ENCODE measurements at regions not wholly inside any gene's neighbourhood (a gene's known extent, or its start where the extent isn't known, plus 50 kb on each side); places are given as distances from the start of the nearest gene placed in this dataset.

DNA sequence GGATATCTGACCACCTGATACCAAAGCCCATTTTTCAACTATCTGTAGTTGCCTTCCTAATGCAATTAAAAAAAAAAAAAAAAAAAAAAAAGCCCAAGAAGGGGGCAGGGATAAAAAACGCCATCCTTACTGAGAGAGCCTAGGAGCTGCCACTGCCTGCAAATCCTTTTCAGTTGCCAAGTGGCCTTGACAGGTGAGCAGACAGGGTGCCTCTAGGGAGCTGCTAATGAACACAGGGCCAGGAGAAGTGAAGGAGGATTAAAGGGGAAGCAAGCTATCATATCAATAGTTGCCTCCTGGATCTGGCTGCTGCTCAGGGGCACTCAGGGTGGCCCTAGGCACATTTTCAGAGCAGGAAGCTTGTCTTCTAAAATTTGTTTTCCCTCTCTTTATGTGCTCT lies 547.4 kb downstream of the TLE1 start:
- TF ChIP-seq CTCF (IDR thresholded peaks at IDR 0.05) = no peak
- TF ChIP-seq POLR2A (IDR thresholded peaks at IDR 0.05) = no peak
- Histone ChIP-seq H3K27me3 (no peaks in the 10 kb centered on the region), H3K4me1 (replicated peaks in 1 of 2) (no peaks in the 10 kb centered on the region), H3K36me3 (replicated peaks in 1 of 2) (no peaks in the 10 kb centered on the region), H3K27ac (no peak overlapping the region), H3K4me3 (no peak overlapping the region), H3K9me3 (replicated peaks in 1 of 3) (no peaks in the 10 kb centered on the region)
- 38 to 70% (median 48%) methylated on average over 1 of the region's 1 CpG for WGBS, 4 donors
- intact Hi-C loops (cut with DNase I) = no loop called here
- no peak for DNase-seq

DNA sequence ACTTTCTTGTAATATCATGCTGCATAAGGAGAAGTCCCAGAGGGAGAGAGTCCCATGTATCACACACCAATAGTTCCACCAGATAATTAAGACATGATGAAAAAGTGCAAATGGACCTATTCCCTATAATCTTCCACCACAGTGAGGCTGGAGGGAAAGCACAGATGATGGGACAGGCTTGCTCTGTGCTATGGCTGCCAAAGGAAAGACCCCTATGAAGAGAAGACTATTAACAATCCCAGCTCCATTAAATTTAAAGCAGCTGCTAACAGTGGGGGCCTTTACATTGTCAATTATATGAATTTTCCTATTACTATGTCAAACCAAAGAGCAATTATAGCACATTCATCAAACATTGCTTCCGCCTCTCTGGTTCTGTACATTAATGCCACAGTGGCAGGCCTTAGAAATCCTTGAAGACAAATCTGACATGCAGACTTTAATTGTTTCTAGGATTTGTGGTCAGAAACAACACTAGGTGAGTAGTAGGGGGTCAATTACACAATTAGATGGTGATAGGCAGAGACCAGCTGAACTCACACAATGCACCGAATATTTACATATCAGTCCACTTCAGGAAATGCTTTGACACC lies 551.3 kb downstream of the TLE1 start:
- Histone ChIP-seq H3K27me3 (no peaks in the 10 kb centered on the region), H3K27ac (no peak overlapping the region), H3K36me3 (replicated peaks in 1 of 2) (no peaks in the 10 kb centered on the region), H3K4me3 (no peak overlapping the region), H3K4me1 (replicated peaks in 1 of 2) (no peaks in the 10 kb centered on the region), H3K9me3 (replicated peaks in 1 of 3) (no peaks in the 10 kb centered on the region)
- no peak for DNase-seq
- intact Hi-C loops (cut with DNase I) = no loop called here
- WGBS, 4 donors = 87 to 100% (median 89%) methylated on average over 2 of the region's 2 CpGs
- TF ChIP-seq POLR2A (IDR thresholded peaks at IDR 0.05) (no peak), CTCF (IDR thresholded peaks at IDR 0.05) (no peak)

DNA sequence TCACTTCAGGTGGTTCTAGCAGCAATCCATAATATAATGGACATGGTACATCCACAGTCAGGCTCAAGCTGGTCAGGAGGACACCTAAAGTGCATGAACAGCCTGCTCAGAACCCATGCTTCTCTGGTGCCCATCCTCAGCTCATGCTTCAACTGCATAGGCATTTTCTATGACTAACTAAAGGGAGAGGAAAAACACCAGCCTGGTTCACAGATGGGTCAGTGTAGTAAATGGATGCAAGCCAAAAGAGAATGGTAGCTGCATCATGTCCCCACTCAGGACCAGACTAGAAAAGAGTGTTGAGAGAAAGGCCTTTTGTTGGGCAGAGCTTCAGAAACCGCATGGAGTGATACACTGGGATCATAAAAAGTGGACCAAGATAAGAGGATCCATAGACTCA lies 556.6 kb downstream of the TLE1 start:
- no peaks in the 10 kb centered on the region for H3K9me3 ChIP-seq (replicated peaks in 1 of 3)
- H3K4me1 ChIP-seq (replicated peaks in 1 of 2) = no peaks in the 10 kb centered on the region
- H3K27me3 ChIP-seq = no peaks in the 10 kb centered on the region
- no peak overlapping the region for H3K4me3 ChIP-seq
- DNase-seq = no peak
- intact Hi-C loops (cut with DNase I) = no loop called here
- no peak for TF ChIP-seq CTCF (IDR thresholded peaks at IDR 0.05)
- no peak for TF ChIP-seq POLR2A (IDR thresholded peaks at IDR 0.05)
- no peak overlapping the region for H3K27ac ChIP-seq
- WGBS, 4 donors = 88 to 93% (median 89%) methylated on average over 1 of the region's 1 CpG
- H3K36me3 ChIP-seq (replicated peaks in 1 of 2) = no peaks in the 10 kb centered on the region

GRCh38 chr9:81132318-81132717 lies 557.0 kb downstream of the TLE1 start:
- DNase-seq = no peak
- Histone ChIP-seq H3K27me3 (no peaks in the 10 kb centered on the region), H3K27ac (no peak overlapping the region), H3K9me3 (replicated peaks in 1 of 3) (no peaks in the 10 kb centered on the region), H3K4me1 (replicated peaks in 1 of 2) (no peaks in the 10 kb centered on the region), H3K4me3 (no peak overlapping the region), H3K36me3 (replicated peaks in 1 of 2) (no peaks in the 10 kb centered on the region)
- TF ChIP-seq POLR2A (IDR thresholded peaks at IDR 0.05) (no peak), CTCF (IDR thresholded peaks at IDR 0.05) (no peak)
- WGBS, 4 donors = 31 to 49% (median 45%) methylated on average over 2 of the region's 2 CpGs
- intact Hi-C loops (cut with DNase I) = no loop called here

Measured in adrenal gland (tissue), 9 donors.